Peyer's patch (tissue), 4 donors: ENCODE measurements at regions not wholly inside any gene's neighbourhood (a gene's known extent, or its start where the extent isn't known, plus 50 kb on each side); places are given as distances from the start of the nearest gene placed in this dataset.

Experiments
- DNase-seq, 3 donors: peaks; one replicate each; pipeline ENCODE4 v3.0.0-alpha.2; 2017 to 2019
- H3K27ac ChIP-seq, 4 donors: fragments of 200-600 bp; sonication (generic); one replicate each; pipeline ENCODE4 v1.5.1; 2016 to 2019
- H3K27me3 ChIP-seq, 2 donors: fragments of 200-600 bp; sonication (generic); one replicate each; pipeline ENCODE4 v1.5.1; 2019
- H3K36me3 ChIP-seq, 3 donors: fragments of 200-600 bp; sonication (generic); one replicate each; pipeline ENCODE4 v1.5.1; 2016 to 2019
- H3K4me1 ChIP-seq, 4 donors: fragments of 200-600 bp; sonication (generic); one replicate each; pipeline ENCODE4 v1.5.1; 2016 to 2019
- H3K4me3 ChIP-seq, 4 donors: fragments of 200-600 bp; sonication (generic); 1 replicate in 3 of 4; 2 replicates in 1 of 4; pipeline ENCODE4 v1.5.1; 2016 to 2019; ENCODE audit warnings: mild to moderate bottlenecking in 1 of 4
- H3K9me3 ChIP-seq, 4 donors: fragments of 200-600 bp; sonication (generic); one replicate each; pipeline ENCODE4 v1.5.1; 2016 to 2019; ENCODE audit warnings: mild to moderate bottlenecking in 1 of 4
- POLR2A ChIP-seq, 2 donors: fragments of 450-650 bp; IDR thresholded peaks; one replicate each; pipeline ENCODE4 v1.5.1; 2017; ENCODE audit warnings: antibody characterized with exemption in 2 of 2, mild to moderate bottlenecking in 2 of 2, moderate library complexity in 2 of 2
- TF ChIP-seq, protein P1 (sequence below), 6 experiments: fragments of 450-650 bp in 4 of 6; fragments of 200-600 bp in 2 of 6; sonication (generic) in 1 of 6; IDR thresholded peaks; one replicate each; pipeline ENCODE4 v1.5.1; 2017 to 2019; ENCODE audit warnings: antibody characterized with exemption in 6 of 6, mild to moderate bottlenecking in 3 of 6, moderate library complexity in 1 of 6

DNA sequence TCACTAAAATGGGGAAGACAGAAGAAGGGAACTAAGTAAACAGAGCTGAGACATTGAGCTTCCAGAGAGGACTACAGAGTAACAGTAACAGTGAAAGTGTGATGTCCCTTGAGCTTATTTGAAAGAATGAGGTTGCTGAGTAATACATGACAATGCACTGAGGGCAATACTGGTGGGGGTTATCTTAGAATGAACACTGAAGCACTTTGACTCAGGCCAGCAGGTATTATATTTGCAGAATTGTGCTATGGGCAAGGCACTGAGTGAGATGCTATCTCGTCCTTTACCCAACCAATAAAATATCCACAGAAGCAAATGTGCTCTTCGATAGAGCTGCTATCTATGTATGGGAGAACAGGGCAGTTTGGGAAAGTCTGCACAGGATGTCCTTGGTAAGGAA is 133.2 kb downstream of the DISP1 start:
- Histone ChIP-seq H3K4me1 (no peaks in the 10 kb centered on the region), H3K4me3 (no peak overlapping the region), H3K27ac (no peak overlapping the region), H3K27me3 (no peaks in the 10 kb centered on the region), H3K9me3 (no peaks in the 10 kb centered on the region), H3K36me3 (no peaks in the 10 kb centered on the region)
- TF ChIP-seq, protein P1, sequence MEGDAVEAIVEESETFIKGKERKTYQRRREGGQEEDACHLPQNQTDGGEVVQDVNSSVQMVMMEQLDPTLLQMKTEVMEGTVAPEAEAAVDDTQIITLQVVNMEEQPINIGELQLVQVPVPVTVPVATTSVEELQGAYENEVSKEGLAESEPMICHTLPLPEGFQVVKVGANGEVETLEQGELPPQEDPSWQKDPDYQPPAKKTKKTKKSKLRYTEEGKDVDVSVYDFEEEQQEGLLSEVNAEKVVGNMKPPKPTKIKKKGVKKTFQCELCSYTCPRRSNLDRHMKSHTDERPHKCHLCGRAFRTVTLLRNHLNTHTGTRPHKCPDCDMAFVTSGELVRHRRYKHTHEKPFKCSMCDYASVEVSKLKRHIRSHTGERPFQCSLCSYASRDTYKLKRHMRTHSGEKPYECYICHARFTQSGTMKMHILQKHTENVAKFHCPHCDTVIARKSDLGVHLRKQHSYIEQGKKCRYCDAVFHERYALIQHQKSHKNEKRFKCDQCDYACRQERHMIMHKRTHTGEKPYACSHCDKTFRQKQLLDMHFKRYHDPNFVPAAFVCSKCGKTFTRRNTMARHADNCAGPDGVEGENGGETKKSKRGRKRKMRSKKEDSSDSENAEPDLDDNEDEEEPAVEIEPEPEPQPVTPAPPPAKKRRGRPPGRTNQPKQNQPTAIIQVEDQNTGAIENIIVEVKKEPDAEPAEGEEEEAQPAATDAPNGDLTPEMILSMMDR (IDR thresholded peaks at IDR 0.05): no peak
- no peak for TF ChIP-seq POLR2A (IDR thresholded peaks at IDR 0.05)
- DNase-seq: no peak

- H3K9me3 ChIP-seq: no peaks in the 10 kb centered on the region
- H3K4me3 ChIP-seq: no peak overlapping the region
- H3K27me3 ChIP-seq: no peaks in the 10 kb centered on the region
- no peaks in the 10 kb centered on the region for H3K4me1 ChIP-seq
- no peak overlapping the region for H3K27ac ChIP-seq
- TF ChIP-seq, protein P1 (IDR thresholded peaks at IDR 0.05): no peak
- TF ChIP-seq POLR2A (IDR thresholded peaks at IDR 0.05): no peak
- no peak for DNase-seq
- no peaks in the 10 kb centered on the region for H3K36me3 ChIP-seq
Measured at GRCh38 chr1:222950892-222951291, 136.1 kb downstream of the DISP1 start.

GRCh38 chr1:222953585-222953984 is 138.7 kb downstream of the DISP1 start:
- DNase-seq: no peak
- H3K4me3 ChIP-seq: no peak overlapping the region
- H3K4me1 ChIP-seq: no peaks in the 10 kb centered on the region
- no peaks in the 10 kb centered on the region for H3K27me3 ChIP-seq
- no peak for TF ChIP-seq POLR2A (IDR thresholded peaks at IDR 0.05)
- TF ChIP-seq, protein P1 (IDR thresholded peaks at IDR 0.05): no peak
- no peak overlapping the region for H3K27ac ChIP-seq
- H3K36me3 ChIP-seq: no peaks in the 10 kb centered on the region
- no peaks in the 10 kb centered on the region for H3K9me3 ChIP-seq

DNA sequence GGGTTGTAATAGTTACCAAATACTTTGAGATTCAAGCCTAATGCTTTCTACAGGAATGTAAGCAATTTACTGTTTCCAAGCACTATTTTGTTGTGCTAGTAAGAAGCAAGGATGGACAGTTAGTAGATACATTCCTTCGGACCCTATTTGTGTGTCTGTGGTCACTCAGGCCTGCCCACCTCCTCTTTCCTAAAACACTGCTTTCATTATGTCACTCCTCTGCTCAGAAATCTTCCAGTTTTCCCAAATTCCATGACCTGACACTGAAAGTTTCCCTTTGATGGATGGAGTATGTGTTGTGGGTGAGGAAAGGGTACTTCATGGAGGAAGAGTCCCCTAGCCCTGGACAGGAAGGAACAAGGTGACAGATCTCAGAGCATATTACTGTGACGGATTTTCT is 141.1 kb downstream of the DISP1 start:
- Histone ChIP-seq H3K27ac (no peak overlapping the region), H3K9me3 (no peaks in the 10 kb centered on the region), H3K36me3 (no peaks in the 10 kb centered on the region), H3K4me1 (no peaks in the 10 kb centered on the region), H3K4me3 (no peak overlapping the region), H3K27me3 (no peaks in the 10 kb centered on the region)
- no peak for DNase-seq
- TF ChIP-seq, protein P1 (IDR thresholded peaks at IDR 0.05): no peak
- no peak for TF ChIP-seq POLR2A (IDR thresholded peaks at IDR 0.05)

DNA sequence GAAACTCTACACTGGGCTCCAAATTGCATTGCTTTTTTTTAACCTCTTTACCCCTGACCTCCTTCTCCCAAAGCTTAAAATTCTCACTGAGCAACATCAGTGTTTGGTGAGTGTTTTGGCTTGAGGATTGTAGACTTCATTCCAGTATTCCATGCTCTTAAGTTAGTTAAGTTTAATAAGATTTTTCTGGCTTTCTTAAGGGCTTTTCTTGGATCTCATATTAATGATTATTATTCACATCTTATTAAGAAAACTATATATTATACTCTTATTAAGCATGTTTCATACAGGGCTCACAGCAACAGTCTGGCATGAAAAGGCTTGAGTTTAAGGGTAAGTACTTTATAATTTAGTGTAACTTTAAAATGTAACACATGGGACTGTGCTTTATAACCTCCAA is 141.8 kb downstream of the DISP1 start:
- H3K4me1 ChIP-seq: no peaks in the 10 kb centered on the region
- no peaks in the 10 kb centered on the region for H3K9me3 ChIP-seq
- TF ChIP-seq, protein P1 (IDR thresholded peaks at IDR 0.05): no peak
- no peak for TF ChIP-seq POLR2A (IDR thresholded peaks at IDR 0.05)
- H3K36me3 ChIP-seq: no peaks in the 10 kb centered on the region
- H3K27ac ChIP-seq: no peak overlapping the region
- DNase-seq: no peak
- no peak overlapping the region for H3K4me3 ChIP-seq
- H3K27me3 ChIP-seq: no peaks in the 10 kb centered on the region
